Ascending aorta (tissue), 2 donors: ENCODE measurements at regions not wholly inside any gene's neighbourhood (a gene's known extent, or its start where the extent isn't known, plus 50 kb on each side); places are given as distances from the start of the nearest gene placed in this dataset.

Source experiments
- DNase-seq, 2 donors: peaks; one replicate each; pipeline ENCODE4 v3.0.0-alpha.2; 2019; ENCODE audit warnings: low spot score in 2 of 2
- H3K27ac ChIP-seq, 2 donors: fragments of 200-600 bp; sonication (generic); one replicate each; pipeline ENCODE4 v1.5.1; 2016 to 2017; ENCODE audit warnings: mild to moderate bottlenecking in 1 of 2
- H3K27me3 ChIP-seq: fragments of 200-600 bp; sonication (generic); one replicate; pipeline ENCODE4 v1.5.1; 2017
- H3K36me3 ChIP-seq, 2 donors: fragments of 200-600 bp; sonication (generic); one replicate each; pipeline ENCODE4 v1.5.1; 2016
- H3K4me1 ChIP-seq, 2 donors: fragments of 200-600 bp; sonication (generic); one replicate each; pipeline ENCODE4 v1.5.1; 2016 to 2017; ENCODE audit warnings: mild to moderate bottlenecking in 1 of 2
- H3K4me3 ChIP-seq, 2 donors: fragments of 200-600 bp; sonication (generic); one replicate each; pipeline ENCODE4 v1.5.1; 2016 to 2017; ENCODE audit warnings: mild to moderate bottlenecking in 1 of 2
- H3K9me3 ChIP-seq, 2 donors: fragments of 200-600 bp; sonication (generic); one replicate each; pipeline ENCODE4 v1.5.1; 2016
- CTCF ChIP-seq, 3 experiments: fragments of 200-600 bp in 2 of 3; fragments of 450-650 bp in 1 of 3; sonication (generic) in 2 of 3; IDR thresholded peaks; one replicate each; pipeline ENCODE4 v1.5.1; 2016 to 2019; ENCODE audit warnings: antibody characterized with exemption in 3 of 3, mild to moderate bottlenecking in 1 of 3, moderate library complexity in 1 of 3
- intact Hi-C: fragments of 100-400 bp; cut with DNase I; formaldehyde crosslinking; loops from one replicate; pipeline ENCODE4 v1.15.1; 2023

- H3K27me3 ChIP-seq: no peaks in the 10 kb centered on the region
- H3K4me3 ChIP-seq: no peak overlapping the region
- intact Hi-C loops: no loop called here
- H3K9me3 ChIP-seq: no peaks in the 10 kb centered on the region
- TF ChIP-seq CTCF (IDR thresholded peaks at IDR 0.05): no peak
- no peaks in the 10 kb centered on the region for H3K4me1 ChIP-seq
- no peaks in the 10 kb centered on the region for H3K36me3 ChIP-seq
- no peak overlapping the region for H3K27ac ChIP-seq
- DNase-seq: no peak
These were observed 739.1 kb downstream of the GBE1 start for GRCh38 chr3:81022339-81022738.

GRCh38 chr3:81013360-81013759, 748.1 kb downstream of the GBE1 start:
- H3K4me1 ChIP-seq: no peaks in the 10 kb centered on the region
- no peaks in the 10 kb centered on the region for H3K36me3 ChIP-seq
- DNase-seq: no peak
- H3K4me3 ChIP-seq: no peak overlapping the region
- no peak overlapping the region for H3K27ac ChIP-seq
- no peak for TF ChIP-seq CTCF (IDR thresholded peaks at IDR 0.05)
- intact Hi-C loops: no loop called here
- H3K9me3 ChIP-seq: no peaks in the 10 kb centered on the region
- H3K27me3 ChIP-seq: no peaks in the 10 kb centered on the region

GRCh38 chr3:81005992-81006391, 755.5 kb downstream of the GBE1 start:
- no peak for TF ChIP-seq CTCF (IDR thresholded peaks at IDR 0.05)
- Histone ChIP-seq H3K9me3 (no peaks in the 10 kb centered on the region), H3K4me3 (no peak overlapping the region), H3K4me1 (no peaks in the 10 kb centered on the region), H3K36me3 (no peaks in the 10 kb centered on the region), H3K27ac (no peak overlapping the region), H3K27me3 (no peaks in the 10 kb centered on the region)
- no peak for DNase-seq
- intact Hi-C loops: no loop called here

- intact Hi-C loops: no loop called here
- TF ChIP-seq CTCF (IDR thresholded peaks at IDR 0.05): no peak
These were observed 757.6 kb downstream of the GBE1 start for GRCh38 chr3:81003817-81004216.

GRCh38 chr3:81003008-81003645, 758.3 kb downstream of the GBE1 start:
- TF ChIP-seq CTCF (IDR thresholded peaks at IDR 0.05): no peak
- Histone ChIP-seq H3K4me1 (no peaks in the 10 kb centered on the region), H3K4me3 (no peak overlapping the region), H3K36me3 (no peaks in the 10 kb centered on the region), H3K27me3 (no peaks in the 10 kb centered on the region), H3K9me3 (no peaks in the 10 kb centered on the region), H3K27ac (no peak overlapping the region)
- DNase-seq: no peak
- intact Hi-C loops: no loop called here

More at GRCh38 chr3:81003817-81004216, 757.6 kb downstream of the GBE1 start:
- Histone ChIP-seq H3K9me3 (no peaks in the 10 kb centered on the region), H3K36me3 (no peaks in the 10 kb centered on the region), H3K4me1 (no peaks in the 10 kb centered on the region), H3K4me3 (no peak overlapping the region), H3K27ac (no peak overlapping the region), H3K27me3 (no peaks in the 10 kb centered on the region)
- DNase-seq: no peak

- Histone ChIP-seq H3K36me3 (no peaks in the 10 kb centered on the region), H3K9me3 (no peaks in the 10 kb centered on the region), H3K4me1 (no peaks in the 10 kb centered on the region), H3K27ac (no peak overlapping the region), H3K27me3 (no peaks in the 10 kb centered on the region), H3K4me3 (no peak overlapping the region)
- intact Hi-C loops: no loop called here
- DNase-seq: no peak
- TF ChIP-seq CTCF (IDR thresholded peaks at IDR 0.05): no peak
These were observed 762.0 kb downstream of the GBE1 start for GRCh38 chr3:80999481-80999880.
